22Rv1 (cell line): ENCODE measurements at regions not wholly inside any gene's neighbourhood (a gene's known extent, or its start where the extent isn't known, plus 50 kb on each side); places are given as distances from the start of the nearest gene placed in this dataset.

Experiments
- H3K27ac ChIP-seq: fragments of 450-650 bp; 2 replicates; pipeline ENCODE4 v1.5.1; 2017
- CTCF ChIP-seq: fragments of 450-650 bp; IDR thresholded peaks from 2 replicates; pipeline ENCODE4 v1.5.1; 2017; ENCODE audit warnings: mild to moderate bottlenecking
- ZFX ChIP-seq: fragments of 450-650 bp; IDR thresholded peaks from 2 replicates; pipeline ENCODE4 v1.6.1; 2017; ENCODE audit warnings: antibody characterized with exemption, borderline replicate concordance

DNA sequence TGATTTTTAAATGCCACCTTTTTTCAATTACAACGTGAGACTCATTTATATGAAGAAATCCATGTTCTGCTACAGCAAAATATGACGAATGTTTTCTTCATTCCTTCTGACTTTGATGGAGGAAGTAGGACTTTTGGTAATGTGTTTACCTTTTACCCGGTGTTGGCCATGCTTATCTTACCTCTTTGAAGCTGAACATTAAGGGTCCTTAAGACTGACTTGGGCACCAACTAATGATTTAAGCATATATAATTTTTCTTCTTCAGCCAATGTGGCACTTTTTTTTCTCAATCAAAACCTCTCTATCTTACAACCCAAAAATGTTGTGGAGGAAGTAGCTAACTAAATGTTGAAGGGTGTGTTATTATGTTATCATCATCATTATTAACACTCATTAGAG, 337.5 kb downstream of the EPHA7 start:
- no peak for TF ChIP-seq CTCF
- TF ChIP-seq ZFX = no peak
- H3K27ac ChIP-seq = no peak overlapping the region

- no peak overlapping the region for H3K27ac ChIP-seq
- TF ChIP-seq ZFX = no peak
- TF ChIP-seq CTCF = no peak
Observed at GRCh38 chr6:93079061-93079460, 340.3 kb downstream of the EPHA7 start.

DNA sequence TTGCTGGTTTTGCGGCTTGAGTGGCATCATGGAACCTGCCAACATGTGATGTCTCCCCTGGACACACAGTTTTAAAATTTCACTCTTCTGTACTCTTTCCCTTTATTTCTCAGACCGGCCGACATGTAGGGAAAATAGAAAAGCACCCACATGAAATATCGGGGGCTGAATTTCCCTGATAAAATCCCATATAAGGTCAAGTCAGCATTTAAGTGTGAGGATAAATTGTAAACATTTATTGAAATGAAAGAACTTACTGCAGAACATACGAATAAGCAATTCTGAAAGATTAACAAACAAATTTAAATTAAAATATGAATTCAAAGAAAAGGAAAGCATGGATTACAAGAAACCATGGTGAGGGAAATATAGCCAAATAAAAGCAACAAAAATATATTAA, 345.5 kb downstream of the EPHA7 start:
- no peak overlapping the region for H3K27ac ChIP-seq
- TF ChIP-seq CTCF (no peak), ZFX (no peak)

GRCh38 chr6:93069856-93070255, 349.5 kb downstream of the EPHA7 start:
- TF ChIP-seq CTCF = no peak
- TF ChIP-seq ZFX = no peak
- H3K27ac ChIP-seq = no peak overlapping the region

GRCh38 chr6:93059911-93060310, 359.4 kb downstream of the EPHA7 start:
- TF ChIP-seq CTCF = no peak
- TF ChIP-seq ZFX = no peak
- no peak overlapping the region for H3K27ac ChIP-seq

GRCh38 chr6:93057584-93057983, 361.8 kb downstream of the EPHA7 start:
- H3K27ac ChIP-seq = no peak overlapping the region
- TF ChIP-seq ZFX (no peak), CTCF (no peak)

GRCh38 chr6:93048381-93048780, 371.0 kb downstream of the EPHA7 start:
- no peak for TF ChIP-seq ZFX
- TF ChIP-seq CTCF = no peak
- no peak overlapping the region for H3K27ac ChIP-seq
